Spinal cord (tissue), 9 donors: ENCODE measurements at regions not wholly inside any gene's neighbourhood (a gene's known extent, or its start where the extent isn't known, plus 50 kb on each side); places are given as distances from the start of the nearest gene placed in this dataset.

Experiments used
- DNase-seq, 6 donors: peaks; one replicate each; pipeline versions ENCODE4 v3.0.0 to v3.0.0-alpha.2; 2013 to 2015; ENCODE audit warnings: low spot score in 6 of 6, low read depth in 4 of 6
- H3K27ac ChIP-seq: one replicate; pipeline ENCODE4 v1.5.1; 2013; ENCODE audit warnings: low read depth, low read length, control low read depth
- H3K27me3 ChIP-seq: one replicate; pipeline ENCODE4 v1.6.1; 2013; ENCODE audit warnings: low read length; ENCODE audit not compliant: control insufficient read depth, insufficient read depth
- H3K36me3 ChIP-seq: one replicate; pipeline ENCODE4 v1.6.1; 2013; ENCODE audit warnings: low read length; ENCODE audit not compliant: control insufficient read depth, insufficient read depth
- H3K4me1 ChIP-seq: one replicate; pipeline ENCODE4 v1.6.1; 2013; ENCODE audit warnings: low read length; ENCODE audit not compliant: control insufficient read depth, insufficient read depth
- H3K4me3 ChIP-seq: one replicate; pipeline ENCODE4 v1.5.1; 2013; ENCODE audit warnings: low read depth, low read length, control low read depth
- H3K9me3 ChIP-seq: one replicate; pipeline ENCODE4 v1.6.1; 2013; ENCODE audit warnings: low read length; ENCODE audit not compliant: control insufficient read depth, insufficient read depth
- WGBS: methylation state at CpG from one replicate; pipeline ENCODE4 v1.1.5; 2013; ENCODE audit warnings: missing lambda C conversion rate; ENCODE audit not compliant: insufficient coverage; 5-methylcytosine and 5-hydroxymethylcytosine counted together
- donor health status: healthy.

DNA sequence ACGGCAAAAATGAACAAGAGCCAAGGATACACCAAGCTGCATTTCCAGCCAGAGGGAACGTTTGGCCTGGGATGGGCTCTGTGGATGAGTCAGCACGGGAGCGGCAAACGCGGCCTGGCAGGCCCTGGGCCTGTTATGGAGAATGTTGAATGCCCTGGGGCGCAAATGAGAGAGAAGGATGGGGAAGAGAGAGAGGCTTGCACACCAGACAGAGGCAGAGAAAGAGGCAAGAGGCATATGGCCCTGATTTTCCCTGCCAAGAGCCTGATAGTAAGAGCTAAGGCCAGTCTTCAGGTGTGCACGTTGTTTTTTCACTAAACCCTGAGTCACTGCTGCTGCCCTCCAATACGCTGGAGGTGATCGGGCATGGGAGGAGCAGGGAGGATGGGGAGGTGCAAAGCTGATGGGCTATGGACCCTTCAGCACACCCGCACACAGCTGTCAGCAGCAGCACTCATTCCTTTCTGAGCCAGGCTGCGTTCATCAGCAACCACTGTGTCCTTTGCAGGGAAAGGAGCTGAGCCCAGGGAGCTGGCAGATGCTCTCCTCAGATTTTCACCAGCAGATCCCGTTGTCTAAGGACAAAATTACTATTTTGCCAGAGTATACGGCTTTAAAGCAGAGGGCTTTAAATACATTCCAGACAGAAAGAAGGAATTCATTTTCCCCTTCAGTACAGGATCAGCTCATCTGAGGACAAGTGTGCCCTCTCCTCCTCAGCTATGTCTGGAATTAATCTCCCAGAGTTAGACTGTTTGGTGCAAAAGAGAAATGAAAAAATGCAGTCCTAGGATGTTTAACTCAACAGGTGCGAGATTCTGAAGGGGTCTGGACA is 61.7 kb upstream of the SLC22A23 start:
- Histone ChIP-seq H3K27me3 (peaks cover 2% of the 10 kb centered on the region), H3K4me1 (peaks cover 5% of the 10 kb centered on the region), H3K27ac (no peak overlapping the region), H3K9me3 (no peaks in the 10 kb centered on the region), H3K4me3 (no peak overlapping the region), H3K36me3 (no peaks in the 10 kb centered on the region)
- DNase-seq = peak in 1 of 6 donors; percentile 64
- 66% methylated on average over 13 of the region's 15 CpGs for WGBS

- no peak for DNase-seq
- H3K9me3 ChIP-seq = no peaks in the 10 kb centered on the region
- WGBS = 91% methylated on average over 3 of the region's 6 CpGs
- no peak overlapping the region for H3K27ac ChIP-seq
- no peak overlapping the region for H3K4me3 ChIP-seq
- H3K4me1 ChIP-seq = peaks cover 5% of the 10 kb centered on the region
- no peaks in the 10 kb centered on the region for H3K36me3 ChIP-seq
- H3K27me3 ChIP-seq = peaks cover 2% of the 10 kb centered on the region
Measured at GRCh38 chr6:3517350-3517749, 60.5 kb upstream of the SLC22A23 start.

DNA sequence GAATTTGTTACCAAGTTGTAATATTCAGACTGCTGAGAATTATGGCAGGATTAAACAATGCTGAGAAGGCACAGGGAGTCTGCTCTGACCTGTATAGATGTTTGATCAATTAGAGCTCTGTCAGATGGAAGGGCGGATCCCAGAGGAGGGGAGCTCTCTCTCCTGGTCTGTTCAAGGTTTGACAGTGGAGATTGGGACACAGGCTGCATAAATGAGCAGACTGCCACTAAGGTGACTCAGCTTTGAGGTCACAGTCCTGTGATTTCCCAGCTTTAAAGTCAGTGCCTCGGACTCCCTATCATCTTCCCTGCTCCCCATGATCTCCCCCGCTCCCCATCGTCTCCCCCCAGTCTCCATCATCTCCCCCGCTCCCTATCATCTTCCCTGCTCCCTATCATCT is 59.2 kb upstream of the SLC22A23 start:
- no peak overlapping the region for H3K4me3 ChIP-seq
- H3K36me3 ChIP-seq = no peaks in the 10 kb centered on the region
- H3K27me3 ChIP-seq = peaks cover 2% of the 10 kb centered on the region
- DNase-seq = no peak
- H3K4me1 ChIP-seq = peaks cover 5% of the 10 kb centered on the region
- no peaks in the 10 kb centered on the region for H3K9me3 ChIP-seq
- 95% methylated on average over 5 of the region's 5 CpGs for WGBS
- no peak overlapping the region for H3K27ac ChIP-seq

DNA sequence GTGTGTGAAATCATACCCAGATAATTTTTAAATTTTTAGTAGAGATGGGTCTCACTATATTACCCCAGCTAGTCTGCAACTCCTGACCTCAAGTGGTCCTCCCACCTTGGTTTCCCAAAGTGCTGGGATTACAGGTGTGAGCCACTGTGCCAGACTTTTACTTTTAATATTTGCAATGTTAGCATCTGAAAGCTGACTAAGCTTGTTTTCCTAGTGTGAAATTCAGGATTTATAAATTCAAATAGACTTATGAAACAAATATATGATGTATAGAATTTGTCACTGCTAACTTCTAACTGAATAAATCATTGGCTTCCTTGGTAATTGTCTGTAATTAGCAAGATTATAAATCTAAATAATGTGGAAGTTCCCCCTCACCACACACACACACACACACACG is 58.8 kb upstream of the SLC22A23 start:
- no peaks in the 10 kb centered on the region for H3K9me3 ChIP-seq
- no peak overlapping the region for H3K4me3 ChIP-seq
- DNase-seq = no peak
- WGBS = no CpG with 5 or more reads among the region's 1 CpG
- H3K27ac ChIP-seq = no peak overlapping the region
- peaks cover 2% of the 10 kb centered on the region for H3K27me3 ChIP-seq
- H3K36me3 ChIP-seq = no peaks in the 10 kb centered on the region
- H3K4me1 ChIP-seq = peaks cover 5% of the 10 kb centered on the region

DNA sequence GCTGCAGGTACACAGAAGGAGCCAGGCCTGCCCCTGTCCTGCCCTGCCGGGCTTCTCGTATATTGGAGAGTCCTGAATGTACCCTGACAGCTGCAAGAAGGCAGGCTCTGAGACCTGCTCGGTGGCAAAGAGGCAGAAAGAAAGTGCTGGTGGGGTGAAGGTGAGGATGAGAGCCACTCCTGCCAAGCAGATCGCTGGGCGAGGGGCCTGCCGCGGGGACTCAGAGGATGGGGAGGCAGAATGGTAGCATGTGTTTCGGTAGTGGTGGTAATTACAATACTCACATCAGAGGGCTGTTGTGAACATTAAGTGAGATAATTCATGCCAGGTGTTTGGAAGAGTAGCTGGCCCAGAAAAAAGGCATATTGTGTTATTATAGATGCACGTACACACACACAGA is 56.6 kb upstream of the SLC22A23 start:
- H3K27ac ChIP-seq = no peak overlapping the region
- H3K9me3 ChIP-seq = no peaks in the 10 kb centered on the region
- DNase-seq = no peak
- WGBS = 94% methylated on average over 7 of the region's 9 CpGs
- peaks cover 2% of the 10 kb centered on the region for H3K4me1 ChIP-seq
- H3K27me3 ChIP-seq = no peaks in the 10 kb centered on the region
- no peak overlapping the region for H3K4me3 ChIP-seq
- no peaks in the 10 kb centered on the region for H3K36me3 ChIP-seq

DNA sequence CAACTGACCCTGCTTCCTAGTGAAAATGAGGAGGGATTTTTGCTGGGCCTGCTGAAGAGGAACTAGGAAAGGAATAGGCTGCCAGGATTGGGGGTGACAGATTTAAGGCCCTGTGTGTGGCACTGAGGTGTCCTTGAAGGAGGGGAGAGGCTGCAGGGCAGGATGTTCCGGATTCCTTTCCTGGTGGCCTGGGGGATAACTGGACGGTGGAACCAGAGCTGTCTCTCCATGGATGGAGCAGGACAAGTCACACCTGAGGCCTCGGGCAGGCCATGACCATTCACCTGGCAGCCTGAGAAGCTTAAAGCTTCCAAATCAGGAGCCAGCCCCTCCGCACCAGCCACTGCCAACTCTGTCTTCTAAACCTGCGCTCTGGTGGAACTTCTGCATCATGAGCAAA is 56.0 kb upstream of the SLC22A23 start:
- Histone ChIP-seq H3K36me3 (no peaks in the 10 kb centered on the region), H3K27ac (no peak overlapping the region), H3K9me3 (no peaks in the 10 kb centered on the region), H3K4me3 (no peak overlapping the region), H3K4me1 (no peaks in the 10 kb centered on the region), H3K27me3 (no peaks in the 10 kb centered on the region)
- no peak for DNase-seq
- WGBS = 100% methylated on average over 5 of the region's 5 CpGs

GRCh38 chr6:3510617-3511016 is 53.8 kb upstream of the SLC22A23 start:
- no peaks in the 10 kb centered on the region for H3K36me3 ChIP-seq
- H3K4me1 ChIP-seq = peaks cover 4% of the 10 kb centered on the region
- WGBS = 67% methylated on average over 7 of the region's 8 CpGs
- H3K4me3 ChIP-seq = no peak overlapping the region
- no peaks in the 10 kb centered on the region for H3K27me3 ChIP-seq
- no peaks in the 10 kb centered on the region for H3K9me3 ChIP-seq
- no peak overlapping the region for H3K27ac ChIP-seq
- no peak for DNase-seq

GRCh38 chr6:3510178-3510577 is 53.3 kb upstream of the SLC22A23 start:
- no peak overlapping the region for H3K27ac ChIP-seq
- peaks cover 7% of the 10 kb centered on the region for H3K4me1 ChIP-seq
- no CpG with 5 or more reads among the region's 1 CpG for WGBS
- DNase-seq = no peak
- no peak overlapping the region for H3K4me3 ChIP-seq
- H3K9me3 ChIP-seq = no peaks in the 10 kb centered on the region
- H3K27me3 ChIP-seq = no peaks in the 10 kb centered on the region
- H3K36me3 ChIP-seq = no peaks in the 10 kb centered on the region

GRCh38 chr6:3509336-3509735 is 52.5 kb upstream of the SLC22A23 start:
- H3K4me1 ChIP-seq = peaks cover 8% of the 10 kb centered on the region
- no peak overlapping the region for H3K4me3 ChIP-seq
- H3K36me3 ChIP-seq = no peaks in the 10 kb centered on the region
- no peak overlapping the region for H3K27ac ChIP-seq
- no peaks in the 10 kb centered on the region for H3K27me3 ChIP-seq
- no peaks in the 10 kb centered on the region for H3K9me3 ChIP-seq
- 80% methylated on average over 3 of the region's 4 CpGs for WGBS
- no peak for DNase-seq

GRCh38 chr6:3506751-3507383 is 50.0 kb upstream of the SLC22A23 start:
- H3K4me3 ChIP-seq = no peak overlapping the region
- WGBS = 93% methylated on average over 2 of the region's 4 CpGs
- no peaks in the 10 kb centered on the region for H3K36me3 ChIP-seq
- no peaks in the 10 kb centered on the region for H3K9me3 ChIP-seq
- DNase-seq = peak in 1 of 6 donors; percentile 39
- H3K27ac ChIP-seq = no peak overlapping the region
- H3K4me1 ChIP-seq = peaks cover 8% of the 10 kb centered on the region
- H3K27me3 ChIP-seq = no peaks in the 10 kb centered on the region
